ENCODE measurements at regions not wholly inside any gene's neighbourhood (a gene's known extent, or its start where the extent isn't known, plus 50 kb on each side); places are given as distances from the start of the nearest gene placed in this dataset.
A peak's percentile ranks its signal among the peaks of the same experiment; 100 is the strongest.

DNA sequence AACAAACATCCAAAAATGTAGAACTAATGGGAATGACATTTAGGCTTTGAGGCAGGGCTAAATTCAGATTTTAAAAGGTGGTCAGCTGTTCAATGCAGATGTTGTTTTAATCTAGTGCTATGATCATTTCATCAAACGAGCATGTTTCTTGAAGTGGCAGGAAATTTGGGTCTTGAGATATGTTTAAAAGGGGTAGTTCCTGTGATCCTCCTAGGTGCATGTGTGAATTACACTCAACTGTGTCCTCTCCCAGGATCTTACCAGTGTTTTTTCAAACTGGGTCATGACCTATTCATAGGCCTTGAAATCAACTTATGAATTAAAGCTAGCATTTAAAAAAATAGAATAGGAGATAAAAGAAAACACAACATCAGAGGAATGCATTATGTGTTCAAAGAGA is 57.4 kb upstream of the ACMSD start:
- peaks cover 12% of the 10 kb centered on the region for H3K4me1 Mint-ChIP-seq (ENCODE audit: low read depth)
- DNase-seq (no peak), ATAC-seq (ENCODE audit: poor library complexity) (no peak)
- POLR2A ChIA-PET, result no interaction called here
- no peaks in the 10 kb centered on the region for H3K9me3 Mint-ChIP-seq
- no peak for TF ChIP-seq CTCF (IDR thresholded peaks at IDR 0.05)
- no peak overlapping the region for H3K4me3 Mint-ChIP-seq
- CTCF ChIA-PET, result no interaction called here
- Histone ChIP-seq H3K36me3 (ENCODE audit: insufficient read depth, low read length) (no peaks in the 10 kb centered on the region), H3K9me3 (ENCODE audit: control insufficient read depth in 1 of 2, insufficient read depth in 1 of 2, low read length in 2 of 2) (no peaks in the 10 kb centered on the region), H3K27ac (ENCODE audit: low read depth in 1 of 2, low read length in 2 of 2) (no peak overlapping the region), H3K27me3 (ENCODE audit: control insufficient read depth in 1 of 2, insufficient read depth in 2 of 2, low read length in 2 of 2) (peaks cover 0 to 2% of the 10 kb centered on the region in 2 experiments), H3K4me1 (ENCODE audit: insufficient read depth, low read length) (no peaks in the 10 kb centered on the region), H3K4me3 (ENCODE audit: low read length) (no peak overlapping the region)
- H3K27ac Mint-ChIP-seq, result no peak overlapping the region
- intact Hi-C loops (cut with DNase I, micrococcal nuclease), result no loop called here
- no peaks in the 10 kb centered on the region for H3K27me3 Mint-ChIP-seq
- no peaks in the 10 kb centered on the region for H3K36me3 Mint-ChIP-seq (ENCODE audit: low read depth)

DNA sequence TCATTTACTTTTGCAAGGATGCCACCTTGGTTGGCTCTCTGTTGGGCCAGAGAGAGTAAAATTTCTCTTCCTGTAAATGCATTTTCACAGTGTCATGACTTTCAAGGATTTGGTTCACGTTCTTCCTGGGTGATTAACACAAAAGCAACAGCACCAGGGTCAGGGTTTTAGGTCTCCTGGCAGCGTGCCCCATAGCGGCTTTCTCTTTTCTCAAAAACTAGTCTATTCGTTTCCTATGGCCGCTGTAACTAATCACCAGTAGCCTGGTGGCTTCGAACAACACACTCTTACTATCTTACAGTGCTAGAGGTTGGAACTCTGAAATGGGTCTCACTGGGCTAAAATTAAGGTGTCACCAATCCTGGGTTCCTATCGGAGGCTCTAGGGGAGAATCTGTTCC is 56.3 kb upstream of the ACMSD start:
- CTCF ChIA-PET, result no interaction called here
- ATAC-seq (ENCODE audit: poor library complexity), result no peak
- Histone ChIP-seq H3K4me1 (ENCODE audit: insufficient read depth, low read length) (no peaks in the 10 kb centered on the region), H3K36me3 (ENCODE audit: insufficient read depth, low read length) (no peaks in the 10 kb centered on the region), H3K27ac (ENCODE audit: low read depth in 1 of 2, low read length in 2 of 2) (no peak overlapping the region), H3K4me3 (ENCODE audit: low read length) (no peak overlapping the region), H3K9me3 (ENCODE audit: control insufficient read depth in 1 of 2, insufficient read depth in 1 of 2, low read length in 2 of 2) (no peaks in the 10 kb centered on the region), H3K27me3 (ENCODE audit: control insufficient read depth in 1 of 2, insufficient read depth in 2 of 2, low read length in 2 of 2) (peaks cover 0 to 2% of the 10 kb centered on the region in 2 experiments)
- no peaks in the 10 kb centered on the region for H3K9me3 Mint-ChIP-seq
- peaks cover 12% of the 10 kb centered on the region for H3K4me1 Mint-ChIP-seq (ENCODE audit: low read depth)
- no peak overlapping the region for H3K4me3 Mint-ChIP-seq
- intact Hi-C loops (cut with DNase I, micrococcal nuclease), result no loop called here
- no peaks in the 10 kb centered on the region for H3K27me3 Mint-ChIP-seq
- POLR2A ChIA-PET, result no interaction called here
- no peak overlapping the region for H3K27ac Mint-ChIP-seq
- no peak for TF ChIP-seq CTCF (IDR thresholded peaks at IDR 0.05)
- no peaks in the 10 kb centered on the region for H3K36me3 Mint-ChIP-seq (ENCODE audit: low read depth)
- DNase-seq, result no peak

- no peaks in the 10 kb centered on the region for H3K36me3 Mint-ChIP-seq (ENCODE audit: low read depth)
- no peak overlapping the region for H3K27ac Mint-ChIP-seq
- no peaks in the 10 kb centered on the region for H3K4me1 ChIP-seq (ENCODE audit: insufficient read depth, low read length)
- ATAC-seq (ENCODE audit: poor library complexity) (no peak), DNase-seq (peak in 3 of 14 experiments; percentile 13 to 46 (median 43))
- no peaks in the 10 kb centered on the region for H3K9me3 ChIP-seq (ENCODE audit: control insufficient read depth in 1 of 2, insufficient read depth in 1 of 2, low read length in 2 of 2)
- peak; percentile 44 for TF ChIP-seq CTCF (IDR thresholded peaks at IDR 0.05)
- H3K27me3 Mint-ChIP-seq, result no peaks in the 10 kb centered on the region
- H3K36me3 ChIP-seq (ENCODE audit: insufficient read depth, low read length), result no peaks in the 10 kb centered on the region
- intact Hi-C loops (cut with DNase I, micrococcal nuclease), result no loop called here
- no peaks in the 10 kb centered on the region for H3K9me3 Mint-ChIP-seq
- H3K4me1 Mint-ChIP-seq (ENCODE audit: low read depth), result peaks cover 12% of the 10 kb centered on the region
- H3K4me3 Mint-ChIP-seq, result no peak overlapping the region
- CTCF ChIA-PET, result no interaction called here
- POLR2A ChIA-PET, result interaction anchor here (0.6 kb wide), 1 partner anchor 834 kb away, joined by 4 read pairs; no protein-coding TSS in a partner anchor
- H3K27me3 ChIP-seq (ENCODE audit: control insufficient read depth in 1 of 2, insufficient read depth in 2 of 2, low read length in 2 of 2), result peaks cover 0 to 2% of the 10 kb centered on the region in 2 experiments
- H3K27ac ChIP-seq (ENCODE audit: low read depth in 1 of 2, low read length in 2 of 2), result no peak overlapping the region
- H3K4me3 ChIP-seq (ENCODE audit: low read length), result no peak overlapping the region
These were observed 55.6 kb upstream of the ACMSD start for GRCh38 chr2:134782792-134783191.

Data from CD4-positive, alpha-beta T cell (primary cell).